ENCODE measurements at regions not wholly inside any gene's neighbourhood (a gene's known extent, or its start where the extent isn't known, plus 50 kb on each side); places are given as distances from the start of the nearest gene placed in this dataset.

DNA sequence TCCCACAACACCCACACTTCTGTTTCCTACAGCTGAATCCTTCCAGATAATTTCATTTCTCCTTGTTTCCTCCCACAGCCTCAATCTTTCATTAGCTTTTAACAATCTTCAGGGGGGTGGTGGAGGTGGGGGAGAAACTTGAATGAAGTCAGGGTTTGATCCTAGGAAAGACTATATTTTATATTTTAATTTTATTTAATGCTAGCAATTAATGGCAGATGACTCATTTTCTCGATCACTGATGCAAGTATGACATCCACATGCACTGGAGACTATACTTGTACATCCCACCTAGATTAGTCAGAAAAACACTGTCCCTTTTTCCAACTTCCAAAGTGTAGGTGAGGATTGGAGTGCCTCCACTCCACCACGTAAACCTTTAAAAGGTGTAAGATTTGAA lies 1181.3 kb upstream of the AUTS2 start:
- DNase-seq (ENCODE audit: low spot score) = no peak

DNA sequence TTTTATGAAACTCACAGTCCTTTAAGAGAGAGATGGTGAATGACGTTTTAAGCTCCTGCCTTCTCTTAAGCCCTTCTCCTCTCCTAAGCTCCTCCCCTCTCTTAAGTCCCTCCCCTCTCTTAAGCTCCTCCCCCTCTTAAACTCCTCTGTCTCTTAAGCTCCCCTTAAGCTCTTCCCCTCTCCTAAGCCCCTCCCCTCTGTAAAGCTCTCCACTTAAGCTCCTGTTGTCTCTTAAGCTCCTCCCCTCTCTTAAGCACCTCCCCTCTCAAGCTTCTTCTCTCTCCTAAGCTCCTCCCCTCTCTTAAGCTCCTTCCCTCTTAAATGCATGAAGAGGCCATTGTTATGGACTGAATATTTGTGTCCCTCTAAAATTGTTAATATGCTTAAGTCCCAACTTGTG lies 1180.6 kb upstream of the AUTS2 start:
- no peak for FAIRE-seq

More for the DNA sequence above, 1181.3 kb upstream of the AUTS2 start:
- FAIRE-seq = no peak

DNA sequence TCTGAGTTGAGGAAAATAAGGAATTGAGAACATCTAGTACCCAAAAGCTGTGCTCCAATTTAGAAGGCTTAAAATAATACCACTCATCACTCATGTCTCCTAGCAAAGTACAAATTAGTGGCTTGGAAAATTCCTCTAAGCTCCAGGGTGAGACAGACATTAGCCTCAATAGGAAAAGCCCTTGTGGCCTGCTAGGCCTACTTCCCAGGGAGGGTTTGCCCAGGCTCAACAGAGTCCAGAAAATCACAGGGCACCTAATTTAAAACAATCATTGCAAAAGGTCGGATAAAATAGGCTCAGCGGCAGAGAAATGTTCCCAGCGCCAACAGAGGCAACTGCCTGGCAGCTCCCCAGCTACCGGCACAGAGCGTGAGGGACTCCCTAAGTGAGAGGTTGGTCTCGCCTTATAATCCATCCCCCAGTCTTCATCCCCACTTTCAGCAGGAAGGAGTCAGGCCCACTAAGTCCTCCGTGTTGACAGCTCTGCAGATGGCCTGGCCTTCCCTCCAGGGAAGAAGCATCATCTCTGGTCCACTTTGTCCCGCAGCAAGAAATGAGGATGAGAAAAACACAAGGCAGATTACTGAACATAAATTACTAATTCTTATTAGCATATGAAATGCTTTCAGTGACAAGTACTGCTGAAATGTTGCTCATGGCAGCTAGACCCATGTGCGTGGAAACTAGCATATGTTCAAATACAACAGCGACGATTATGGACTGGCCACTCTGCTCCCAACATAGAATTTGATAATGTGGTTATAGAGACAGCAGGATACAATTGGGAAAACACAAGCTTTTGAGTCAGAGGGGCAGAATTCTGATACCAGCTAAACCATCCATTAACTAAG lies 1177.7 kb upstream of the AUTS2 start:
- FAIRE-seq (no peak), DNase-seq (ENCODE audit: low spot score) (no peak)

More for the DNA sequence above, 1180.6 kb upstream of the AUTS2 start:
- no peak for DNase-seq (ENCODE audit: low spot score)

DNA sequence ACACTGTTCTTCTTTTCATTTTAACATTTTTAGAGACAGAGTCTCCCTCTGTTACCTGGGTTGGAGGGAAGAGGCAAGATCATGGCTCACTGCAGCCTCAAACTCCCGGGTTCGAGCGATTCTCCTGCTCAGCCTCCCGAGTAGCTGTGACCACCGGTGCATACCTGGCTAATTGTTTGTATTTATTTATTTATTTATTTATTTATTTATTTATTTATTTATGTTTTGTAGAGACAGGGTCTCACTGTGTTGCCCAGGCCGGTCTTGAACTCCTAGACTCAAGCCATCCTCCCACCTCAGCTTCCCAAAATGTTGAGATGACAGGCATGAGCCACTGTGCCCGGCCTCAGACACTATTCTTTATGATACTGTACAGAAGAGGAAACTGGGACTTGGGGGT lies 1176.6 kb upstream of the AUTS2 start:
- DNase-seq (ENCODE audit: low spot score) (no peak), FAIRE-seq (no peak)

DNA sequence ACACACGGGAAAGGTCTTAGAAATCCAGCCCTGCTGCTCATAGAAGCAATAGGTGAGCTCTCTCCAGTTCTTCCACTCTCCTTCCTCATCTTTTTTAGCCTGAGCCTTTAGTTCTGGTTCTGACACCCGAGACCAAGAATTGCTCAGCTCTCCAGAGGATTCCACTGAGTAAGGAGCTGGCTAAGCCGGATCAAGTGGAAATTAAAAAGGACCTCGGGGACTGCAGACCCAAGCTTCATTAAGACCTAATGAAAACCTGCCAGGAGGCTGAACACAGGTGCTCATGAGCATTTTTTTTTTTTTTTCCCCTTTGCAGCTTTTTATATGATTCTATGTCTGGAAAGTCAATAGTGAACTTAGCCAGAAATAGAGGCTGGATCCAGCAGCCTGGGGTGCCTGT lies 1176.0 kb upstream of the AUTS2 start:
- FAIRE-seq = no peak

GRCh38 chr7:68423356-68423755 lies 1174.9 kb upstream of the AUTS2 start:
- DNase-seq (ENCODE audit: low spot score) (no peak), FAIRE-seq (no peak)

More for the DNA sequence above, 1176.0 kb upstream of the AUTS2 start:
- DNase-seq (ENCODE audit: low spot score) = no peak

DNA sequence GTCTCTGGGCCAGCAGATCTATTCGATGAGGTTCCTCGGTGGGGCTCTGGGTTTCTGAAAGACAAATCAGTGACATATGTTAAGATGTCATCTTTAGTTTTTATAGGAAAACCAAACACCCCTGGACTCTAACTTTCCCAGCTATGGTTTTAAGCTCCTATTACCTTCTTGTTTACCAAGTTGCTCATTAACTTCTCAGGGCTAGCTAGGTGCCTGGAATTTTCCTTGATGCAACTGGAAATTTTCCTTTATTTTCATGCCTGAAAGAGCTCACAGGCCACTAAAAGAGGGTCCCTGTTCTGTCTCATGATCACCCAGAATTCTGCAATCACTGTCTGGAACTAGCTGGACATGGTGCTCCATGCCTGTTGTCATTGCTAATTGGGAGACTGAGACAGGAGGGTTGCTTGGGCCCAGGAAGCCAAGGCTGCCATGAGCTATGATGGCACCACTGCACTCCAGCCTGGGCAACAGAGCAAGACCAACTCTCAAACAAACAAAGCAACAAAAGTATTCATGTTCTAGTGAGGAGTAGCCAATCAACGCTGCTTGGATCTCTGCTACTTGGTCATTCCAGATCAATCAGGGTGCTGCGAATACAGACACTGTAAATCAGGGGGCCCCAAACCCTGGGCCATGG lies 1173.5 kb upstream of the AUTS2 start:
- FAIRE-seq (peak; percentile 20), DNase-seq (ENCODE audit: low spot score) (no peak)

GRCh38 chr7:68425377-68425776 lies 1172.9 kb upstream of the AUTS2 start:
- FAIRE-seq (no peak), DNase-seq (ENCODE audit: low spot score) (no peak)

DNA sequence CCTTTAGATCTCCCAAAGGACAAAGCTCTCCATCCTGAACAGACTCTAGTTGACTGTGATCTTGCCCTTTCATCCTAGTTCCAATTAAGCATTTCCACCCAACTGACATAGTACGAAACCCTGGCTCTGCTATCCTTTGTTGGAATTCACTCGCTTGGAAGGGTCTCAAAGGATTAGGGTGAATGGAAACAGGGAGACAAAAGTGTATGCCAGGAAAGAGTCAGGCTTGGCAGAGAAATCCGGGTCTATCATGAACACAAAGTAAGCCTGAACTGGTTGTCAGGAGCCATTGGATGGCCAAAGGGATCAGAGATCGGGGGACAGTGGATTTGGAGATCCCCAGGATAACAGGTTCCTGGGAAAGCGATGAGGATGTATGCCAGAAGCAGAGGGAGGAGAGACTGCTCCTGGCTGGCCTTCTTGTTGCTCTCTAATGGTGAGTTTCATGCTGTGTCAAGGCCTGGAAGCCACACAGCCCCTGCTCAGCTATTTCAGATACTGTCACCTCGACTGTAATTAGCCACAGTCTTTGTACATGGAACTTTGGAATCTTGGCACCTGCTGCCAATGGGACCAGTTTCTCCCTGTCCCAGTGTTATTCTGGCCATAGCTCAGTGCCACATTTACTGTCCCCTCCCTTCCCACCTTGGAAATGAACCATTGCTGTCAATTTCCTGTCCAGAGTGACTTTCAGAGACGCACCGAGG lies 1168.7 kb upstream of the AUTS2 start:
- DNase-seq (ENCODE audit: low spot score) = no peak
- FAIRE-seq = no peak

GRCh38 chr7:68432585-68432984 lies 1165.7 kb upstream of the AUTS2 start:
- no peak for FAIRE-seq
- no peak for DNase-seq (ENCODE audit: low spot score)

DNA sequence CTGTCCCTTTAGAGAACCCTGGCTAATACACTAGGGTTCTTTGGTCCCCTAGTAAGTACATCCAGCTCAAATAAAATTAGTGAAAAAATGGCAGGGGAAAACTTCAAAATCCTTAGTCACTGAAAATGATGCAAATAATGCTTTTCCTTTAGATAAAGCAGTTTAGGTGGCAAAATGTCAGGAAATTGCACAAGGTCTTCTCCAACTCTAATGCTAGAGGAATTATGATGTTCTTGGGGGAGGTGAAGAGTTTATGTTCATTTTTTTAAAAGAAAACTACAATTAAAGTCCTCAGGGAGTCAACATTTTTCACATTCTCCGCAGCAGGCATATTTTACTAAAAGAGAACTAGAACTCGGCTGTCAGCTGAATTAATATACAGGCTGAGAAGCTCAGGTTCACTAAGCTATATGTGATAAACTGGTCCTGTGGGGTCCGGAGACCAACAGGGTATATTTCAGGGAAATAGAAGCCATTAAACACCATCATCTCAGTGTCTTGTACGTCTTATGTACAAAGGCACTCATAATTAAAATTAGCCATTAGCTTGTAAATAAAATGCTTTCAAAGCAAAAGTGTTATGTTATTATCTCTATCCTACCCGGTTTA lies 1164.7 kb upstream of the AUTS2 start:
- DNase-seq (ENCODE audit: low spot score) (no peak), FAIRE-seq (no peak)

DNA sequence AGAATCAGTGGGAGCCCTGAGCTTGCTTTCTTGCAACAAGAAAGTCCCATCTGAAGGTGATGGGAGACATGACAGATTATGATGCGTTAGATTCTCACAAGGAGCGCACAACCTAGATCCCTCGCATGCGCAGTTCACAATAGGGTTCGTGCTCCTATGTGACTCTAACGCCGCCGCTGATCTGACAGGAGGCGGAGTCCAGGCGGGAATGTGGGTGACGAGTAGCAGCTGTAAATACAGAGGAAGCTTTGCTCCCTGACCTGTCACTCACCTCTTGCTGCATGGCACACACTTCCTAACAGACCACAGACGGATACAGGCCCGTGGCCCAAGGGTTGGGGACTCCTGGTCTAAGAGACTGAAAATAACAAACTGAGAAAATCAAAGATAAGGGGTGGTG lies 1163.4 kb upstream of the AUTS2 start:
- FAIRE-seq (no peak), DNase-seq (ENCODE audit: low spot score) (no peak)

DNA sequence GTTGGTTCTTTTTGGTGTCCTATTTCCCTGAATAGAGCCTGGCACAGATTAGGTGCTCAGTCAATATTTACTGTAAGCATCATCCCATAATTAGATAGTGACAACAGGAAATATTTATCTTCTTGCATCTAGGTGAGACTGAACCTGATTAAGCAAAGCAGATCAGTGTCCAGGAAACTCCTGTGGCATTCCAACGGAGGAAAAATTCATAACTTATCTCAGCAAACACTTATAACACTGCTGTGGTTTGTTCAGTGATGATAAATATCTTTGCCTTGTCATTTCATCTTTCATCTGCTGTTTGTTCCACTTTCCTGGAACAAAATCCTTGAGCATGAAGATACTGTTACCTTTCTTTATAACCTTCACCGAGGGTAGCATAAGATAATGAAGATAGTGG lies 1160.3 kb upstream of the AUTS2 start:
- no peak for FAIRE-seq
- DNase-seq (ENCODE audit: low spot score) = no peak

DNA sequence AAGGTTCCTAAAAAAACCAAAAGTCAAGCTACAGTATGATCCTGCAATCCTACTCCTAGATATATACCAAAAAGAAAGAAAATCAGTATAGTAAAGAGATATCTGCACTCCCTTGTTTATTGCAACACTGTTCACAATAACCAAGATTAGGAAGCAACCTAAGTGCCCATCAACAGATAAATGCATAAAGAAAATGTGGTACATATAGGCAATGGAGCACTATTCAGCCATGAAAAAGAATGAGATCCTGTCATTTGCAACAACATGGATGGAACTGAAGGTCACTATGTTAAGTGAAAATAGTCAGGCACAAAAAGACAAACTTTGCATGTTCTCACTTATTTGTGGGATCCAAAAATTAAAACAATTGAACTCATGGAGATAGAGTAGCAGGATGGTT lies 1159.5 kb upstream of the AUTS2 start:
- FAIRE-seq = no peak
- DNase-seq (ENCODE audit: low spot score) = no peak

GRCh38 chr7:68439897-68440296 lies 1158.4 kb upstream of the AUTS2 start:
- DNase-seq (ENCODE audit: low spot score) = no peak
- no peak for FAIRE-seq

GRCh38 chr7:68440866-68441265 lies 1157.4 kb upstream of the AUTS2 start:
- FAIRE-seq (no peak), DNase-seq (ENCODE audit: low spot score) (no peak)

DNA sequence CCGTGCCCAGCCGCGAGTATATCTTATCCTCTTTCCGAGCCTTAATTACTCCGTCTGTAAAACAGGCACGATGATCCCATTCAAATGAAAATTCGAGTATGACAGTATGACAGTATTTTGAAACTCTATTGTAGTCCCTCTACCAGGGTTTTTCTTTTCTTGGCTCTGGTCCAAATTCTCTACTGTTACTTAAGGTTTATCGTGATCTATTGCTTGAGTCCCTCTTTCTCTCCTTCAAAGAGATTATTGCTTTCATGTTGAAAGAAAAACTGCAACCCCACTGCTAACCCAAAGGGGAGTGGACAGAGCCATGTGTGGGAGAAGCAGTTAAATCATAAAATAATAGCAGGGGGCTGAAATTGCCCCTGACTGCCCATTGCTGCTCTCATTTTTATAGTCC lies 1156.6 kb upstream of the AUTS2 start:
- DNase-seq (ENCODE audit: low spot score) = no peak
- FAIRE-seq = no peak

DNA sequence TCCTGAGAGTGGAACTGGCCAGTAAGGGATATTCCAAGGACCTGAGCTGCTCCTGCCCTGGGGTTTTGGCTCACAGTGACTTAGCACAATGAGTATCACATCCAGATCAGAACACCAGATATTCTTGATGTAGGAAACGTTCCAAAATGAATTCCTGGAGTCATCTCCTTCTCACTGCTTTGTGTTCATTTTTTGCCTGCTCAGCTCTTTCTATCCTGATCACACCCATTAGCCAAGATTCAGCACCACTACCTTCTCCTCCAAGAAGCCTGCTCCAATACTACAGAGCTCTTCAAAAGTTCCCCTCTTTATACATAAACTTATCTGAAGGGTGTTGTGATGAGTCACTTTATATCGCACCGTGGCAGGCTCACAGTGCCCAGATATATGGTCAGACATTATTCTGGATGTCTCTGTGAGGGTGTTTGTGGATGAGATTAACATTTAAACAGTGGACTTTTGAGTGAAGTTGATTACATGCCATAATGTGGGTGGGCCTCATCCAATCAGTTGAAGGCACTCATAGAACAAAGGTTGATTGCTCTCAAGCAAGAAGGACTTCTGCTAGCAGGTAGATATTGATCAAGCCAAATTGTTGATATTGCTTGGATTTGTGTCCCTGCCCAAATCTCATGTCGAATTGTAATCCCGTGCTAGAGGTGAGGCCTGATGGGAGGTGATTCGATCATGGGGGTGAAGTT lies 1155.2 kb upstream of the AUTS2 start:
- no peak for DNase-seq (ENCODE audit: low spot score)

DNA sequence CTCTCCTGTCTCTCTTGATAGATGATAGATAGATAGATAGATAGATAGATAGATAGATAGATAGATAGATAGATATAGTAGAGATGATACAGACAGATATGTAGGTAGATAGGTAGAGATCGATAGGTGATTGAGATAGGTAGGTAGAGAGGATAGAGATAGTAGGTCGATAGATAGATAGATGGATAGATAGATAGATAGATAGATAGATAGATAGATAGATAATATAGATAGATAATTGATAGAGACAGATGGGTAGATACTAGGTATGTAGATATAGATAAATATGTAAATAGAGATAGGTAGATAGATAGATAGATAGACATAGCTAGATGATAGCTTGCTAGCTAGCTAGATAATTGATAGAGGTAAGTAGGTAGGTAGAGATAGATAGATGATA lies 1154.2 kb upstream of the AUTS2 start:
- DNase-seq (ENCODE audit: low spot score) (no peak), FAIRE-seq (no peak)

More for the DNA sequence above, 1155.2 kb upstream of the AUTS2 start:
- FAIRE-seq = no peak

DNA sequence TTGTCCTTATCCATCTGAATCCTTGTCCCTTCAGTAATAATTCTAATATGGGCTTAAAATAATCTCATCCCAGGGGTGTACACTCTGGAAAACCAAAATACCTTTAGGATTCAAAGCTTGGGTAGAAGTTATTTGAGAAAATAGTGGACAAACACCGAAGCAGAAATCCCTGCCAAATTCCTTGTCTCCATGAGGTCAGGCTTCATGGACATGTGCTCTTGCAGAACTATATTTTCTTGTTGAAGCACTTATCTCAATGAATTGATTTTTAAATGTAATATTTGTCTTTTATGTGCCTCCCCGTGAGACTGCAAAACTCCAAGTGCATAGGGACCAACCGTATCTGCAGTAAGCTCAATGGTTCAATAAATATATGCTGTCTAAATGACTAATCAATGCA lies 1153.3 kb upstream of the AUTS2 start:
- DNase-seq (ENCODE audit: low spot score) = no peak
- FAIRE-seq = no peak

DNA sequence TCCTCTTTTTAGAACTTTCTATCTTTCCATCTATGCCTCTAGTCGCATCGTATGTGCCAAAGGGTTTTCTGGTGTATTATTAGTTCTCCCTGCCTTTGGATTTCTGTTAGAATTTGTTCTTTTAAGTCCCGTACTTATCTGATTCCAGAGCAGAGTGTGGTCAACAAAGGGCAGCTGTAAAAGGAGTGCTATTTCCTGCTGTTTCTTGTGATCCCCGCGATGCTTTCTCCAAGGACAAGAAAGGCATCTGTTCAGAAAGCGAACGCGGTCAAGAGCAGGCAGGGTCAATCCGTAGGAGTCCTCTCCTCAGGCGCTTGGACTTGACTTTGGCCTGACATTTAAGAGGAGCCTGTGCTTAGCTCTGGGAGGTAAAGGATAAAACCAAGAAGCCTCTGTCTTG lies 1152.1 kb upstream of the AUTS2 start:
- DNase-seq (ENCODE audit: low spot score) (no peak), FAIRE-seq (no peak)

Measured in urothelium cell line (cell line).